Stimulated activated CD8-positive, alpha-beta memory T cell treated with anti-CD3 and anti-CD28 coated beads, Interleukin-7, amount 100 ng/mL, for 48 hours (primary cell): ENCODE measurements at regions not wholly inside any gene's neighbourhood (a gene's known extent, or its start where the extent isn't known, plus 50 kb on each side); places are given as distances from the start of the nearest gene placed in this dataset.
"Not testable (repeated sequence)": the region's sequence is repeated elsewhere in the genome, so short reads cannot be mapped to it uniquely, and the experiment has no call there.

Source experiments
- DNase-seq, 2 donors: peaks; one replicate each; pipeline ENCODE4 v3.0.0-alpha.2; 2020; ENCODE audit warnings: low read depth in 1 of 2; ENCODE audit errors: extremely low read depth in 1 of 2

GRCh38 chr4:154907345-154908045, 126.4 kb downstream of the RBM46 start:
- DNase-seq, result not testable (repeated sequence)

GRCh38 chr4:154908168-154908567, 127.1 kb downstream of the RBM46 start:
- no peak for DNase-seq

GRCh38 chr4:154911097-154911496, 130.0 kb downstream of the RBM46 start:
- DNase-seq, result no peak

- DNase-seq, result no peak
Measured at GRCh38 chr4:154911608-154912098, 130.6 kb downstream of the RBM46 start.

- no peak for DNase-seq
Measured at GRCh38 chr4:154916068-154916467, 135.0 kb downstream of the RBM46 start.

- no peak for DNase-seq
Measured at GRCh38 chr4:154927126-154927680, 146.1 kb downstream of the RBM46 start.

GRCh38 chr4:154928640-154929257, 147.7 kb downstream of the RBM46 start:
- DNase-seq, result no peak

- no peak for DNase-seq
Measured at GRCh38 chr4:154936873-154937272, 155.8 kb downstream of the RBM46 start.

- DNase-seq, result no peak
Measured at GRCh38 chr4:154939851-154940250, 158.8 kb downstream of the RBM46 start.

- DNase-seq, result no peak
Measured at GRCh38 chr4:154942176-154942575, 161.1 kb downstream of the RBM46 start.

GRCh38 chr4:154944996-154945395, 163.9 kb downstream of the RBM46 start:
- no peak for DNase-seq

- no peak for DNase-seq
Measured at GRCh38 chr4:154946113-154946512, 165.0 kb downstream of the RBM46 start.

- DNase-seq, result no peak
Measured at GRCh38 chr4:154953691-154954090, 172.6 kb downstream of the RBM46 start.

- DNase-seq, result no peak
Measured at GRCh38 chr4:154954117-154954516, 173.0 kb downstream of the RBM46 start.

- DNase-seq, result no peak
Measured at GRCh38 chr4:154958121-154958520, 177.0 kb downstream of the RBM46 start.

- no peak for DNase-seq
Measured at GRCh38 chr4:154958621-154959358, 177.7 kb downstream of the RBM46 start.

GRCh38 chr4:154959756-154960155, 178.7 kb downstream of the RBM46 start:
- DNase-seq, result no peak

- DNase-seq, result no peak
Measured at GRCh38 chr4:154960476-154960875, 179.4 kb downstream of the RBM46 start.

GRCh38 chr4:154961263-154961662, 180.2 kb downstream of the RBM46 start:
- DNase-seq, result no peak

GRCh38 chr4:154973244-154974035, 192.4 kb downstream of the RBM46 start:
- DNase-seq, result no peak

GRCh38 chr4:154977228-154977627, 196.2 kb downstream of the RBM46 start:
- no peak for DNase-seq
